ENCODE measurements at regions not wholly inside any gene's neighbourhood (a gene's known extent, or its start where the extent isn't known, plus 50 kb on each side); places are given as distances from the start of the nearest gene placed in this dataset.
A peak's percentile ranks its signal among the peaks of the same experiment; 100 is the strongest.

DNA sequence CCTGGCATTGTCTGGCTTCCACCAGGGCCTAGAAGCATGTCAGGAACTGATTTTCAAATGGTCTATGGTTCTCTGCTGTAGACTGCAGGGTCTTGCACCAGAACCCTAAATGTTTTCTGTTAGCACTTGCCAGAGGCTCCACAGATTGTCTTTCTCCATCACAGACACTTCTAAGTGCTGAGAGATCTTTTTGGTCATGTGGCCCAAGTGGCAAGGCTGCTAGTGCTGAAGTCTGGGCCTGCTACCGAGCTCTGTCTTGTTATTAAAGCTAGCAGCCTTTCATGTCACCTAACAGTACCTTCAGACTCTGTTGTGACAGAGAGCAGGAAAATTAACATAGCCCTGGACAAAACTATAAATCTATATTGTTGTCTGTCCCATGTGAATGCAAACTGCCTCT lies 120.7 kb upstream of the BACH2 start:
- peaks cover 11% of the 10 kb centered on the region for H3K27me3 ChIP-seq (ENCODE audit: control insufficient read depth, insufficient read depth, low read length)
- WGBS (ENCODE audit: insufficient coverage, low lambda C conversion rate), result no CpG with 5 or more reads among the region's 1 CpG
- H3K4me3 ChIP-seq (ENCODE audit: low read length), result no peak overlapping the region
- no peak overlapping the region for H3K27ac ChIP-seq (ENCODE audit: low read length)
- no peak for DNase-seq
- H3K9me3 ChIP-seq (ENCODE audit: control insufficient read depth, low read depth, low read length), result no peaks in the 10 kb centered on the region
- no peaks in the 10 kb centered on the region for H3K36me3 ChIP-seq (ENCODE audit: control insufficient read depth, insufficient read depth, low read length)
- no peaks in the 10 kb centered on the region for H3K4me1 ChIP-seq (ENCODE audit: control insufficient read depth, insufficient read depth, low read length)

DNA sequence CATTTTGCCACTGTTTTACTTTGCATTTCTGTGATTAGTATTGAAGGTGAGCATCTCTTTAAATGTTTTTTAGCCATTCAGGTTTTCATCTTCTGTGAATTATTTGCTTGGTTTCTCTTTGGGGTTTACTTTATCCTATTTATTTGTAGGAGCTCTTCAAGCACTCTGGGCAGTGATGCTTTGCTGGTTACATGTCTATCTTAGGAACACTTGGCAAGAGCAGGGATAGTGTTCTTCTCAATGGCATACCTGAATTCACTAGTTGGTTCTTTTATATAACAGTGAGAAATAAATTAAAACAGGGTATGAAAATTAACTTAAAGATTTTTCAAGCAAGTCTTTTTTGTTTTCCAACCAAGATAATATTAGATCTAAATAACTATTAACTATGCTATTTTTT lies 119.7 kb upstream of the BACH2 start:
- Histone ChIP-seq H3K27ac (ENCODE audit: low read length) (no peak overlapping the region), H3K36me3 (ENCODE audit: control insufficient read depth, insufficient read depth, low read length) (no peaks in the 10 kb centered on the region), H3K4me3 (ENCODE audit: low read length) (no peak overlapping the region), H3K9me3 (ENCODE audit: control insufficient read depth, low read depth, low read length) (no peaks in the 10 kb centered on the region), H3K27me3 (ENCODE audit: control insufficient read depth, insufficient read depth, low read length) (peaks cover 11% of the 10 kb centered on the region), H3K4me1 (ENCODE audit: control insufficient read depth, insufficient read depth, low read length) (no peaks in the 10 kb centered on the region)
- no peak for DNase-seq

DNA sequence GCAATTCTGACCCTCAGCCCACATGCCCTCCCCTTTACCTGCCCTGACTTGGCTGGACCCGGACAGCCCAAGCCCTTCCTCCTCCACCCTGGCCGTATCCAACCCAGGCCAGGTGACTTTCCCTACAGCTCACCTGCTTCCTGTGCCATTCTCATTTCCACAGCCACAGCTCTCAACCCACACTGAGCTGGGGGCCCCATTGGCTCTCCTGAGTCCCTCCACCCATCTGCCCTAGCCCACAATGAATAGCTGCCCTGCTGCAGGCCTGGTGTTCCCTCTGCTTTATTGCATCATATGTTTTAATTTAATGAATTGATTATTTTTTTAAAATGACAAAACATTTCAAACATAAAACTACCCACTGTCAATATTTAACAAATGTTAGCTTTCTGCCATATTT lies 118.5 kb upstream of the BACH2 start:
- DNase-seq, result no peak
- Histone ChIP-seq H3K9me3 (ENCODE audit: control insufficient read depth, low read depth, low read length) (no peaks in the 10 kb centered on the region), H3K4me1 (ENCODE audit: control insufficient read depth, insufficient read depth, low read length) (no peaks in the 10 kb centered on the region), H3K27me3 (ENCODE audit: control insufficient read depth, insufficient read depth, low read length) (peaks cover 11% of the 10 kb centered on the region), H3K36me3 (ENCODE audit: control insufficient read depth, insufficient read depth, low read length) (no peaks in the 10 kb centered on the region), H3K27ac (ENCODE audit: low read length) (no peak overlapping the region), H3K4me3 (ENCODE audit: low read length) (no peak overlapping the region)
- WGBS (ENCODE audit: insufficient coverage, low lambda C conversion rate), result 82% methylated on average over 2 of the region's 2 CpGs

DNA sequence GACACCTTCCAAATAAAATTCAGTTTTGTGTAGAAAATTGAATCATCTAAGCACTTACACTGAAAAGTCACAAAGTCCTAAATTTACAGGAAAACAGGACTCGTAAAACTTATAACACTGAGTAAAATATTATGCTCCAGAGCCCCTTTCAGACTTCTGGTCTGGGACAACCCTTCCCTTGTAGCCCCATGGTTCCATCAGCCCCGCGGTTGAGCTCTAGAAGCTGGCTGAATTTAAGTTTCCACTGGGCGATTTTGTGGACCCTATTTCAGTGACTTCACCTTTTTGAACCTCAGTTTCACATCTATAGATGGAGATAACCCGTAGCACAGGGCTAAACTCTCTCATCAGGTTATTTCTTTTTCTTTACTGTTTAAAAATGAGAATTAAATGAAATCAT lies 117.7 kb upstream of the BACH2 start:
- Histone ChIP-seq H3K36me3 (ENCODE audit: control insufficient read depth, insufficient read depth, low read length) (no peaks in the 10 kb centered on the region), H3K27me3 (ENCODE audit: control insufficient read depth, insufficient read depth, low read length) (peaks cover 11% of the 10 kb centered on the region), H3K27ac (ENCODE audit: low read length) (no peak overlapping the region), H3K4me1 (ENCODE audit: control insufficient read depth, insufficient read depth, low read length) (no peaks in the 10 kb centered on the region), H3K9me3 (ENCODE audit: control insufficient read depth, low read depth, low read length) (no peaks in the 10 kb centered on the region), H3K4me3 (ENCODE audit: low read length) (no peak overlapping the region)
- WGBS (ENCODE audit: insufficient coverage, low lambda C conversion rate), result 57% methylated on average over 1 of the region's 5 CpGs
- no peak for DNase-seq

DNA sequence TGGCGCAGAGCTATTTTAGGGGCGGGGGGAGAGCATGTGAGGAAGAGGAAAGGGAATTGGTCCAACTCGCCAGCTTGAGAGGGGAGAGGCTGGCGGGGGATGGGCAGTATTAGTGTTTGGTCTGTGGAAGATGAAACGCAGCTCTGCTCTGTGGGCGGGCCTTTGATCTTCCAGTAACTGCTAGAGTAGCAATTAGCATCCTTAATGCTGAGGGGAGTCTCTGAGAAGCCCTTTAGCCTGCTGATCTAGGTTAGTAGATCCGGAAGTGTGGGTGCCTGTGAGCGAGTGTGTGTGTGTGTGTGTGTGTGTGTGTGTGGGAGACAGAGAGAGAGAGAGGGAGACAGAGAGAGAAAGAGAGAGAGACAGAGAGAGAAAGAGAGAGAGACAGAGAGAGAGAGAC lies 117.2 kb upstream of the BACH2 start:
- H3K9me3 ChIP-seq (ENCODE audit: control insufficient read depth, low read depth, low read length), result no peaks in the 10 kb centered on the region
- peaks cover 11% of the 10 kb centered on the region for H3K27me3 ChIP-seq (ENCODE audit: control insufficient read depth, insufficient read depth, low read length)
- no peak overlapping the region for H3K4me3 ChIP-seq (ENCODE audit: low read length)
- DNase-seq, result peak; percentile 19 to 35
- no CpG with 5 or more reads among the region's 8 CpGs for WGBS (ENCODE audit: insufficient coverage, low lambda C conversion rate)
- no peak overlapping the region for H3K27ac ChIP-seq (ENCODE audit: low read length)
- H3K4me1 ChIP-seq (ENCODE audit: control insufficient read depth, insufficient read depth, low read length), result no peaks in the 10 kb centered on the region
- no peaks in the 10 kb centered on the region for H3K36me3 ChIP-seq (ENCODE audit: control insufficient read depth, insufficient read depth, low read length)

DNA sequence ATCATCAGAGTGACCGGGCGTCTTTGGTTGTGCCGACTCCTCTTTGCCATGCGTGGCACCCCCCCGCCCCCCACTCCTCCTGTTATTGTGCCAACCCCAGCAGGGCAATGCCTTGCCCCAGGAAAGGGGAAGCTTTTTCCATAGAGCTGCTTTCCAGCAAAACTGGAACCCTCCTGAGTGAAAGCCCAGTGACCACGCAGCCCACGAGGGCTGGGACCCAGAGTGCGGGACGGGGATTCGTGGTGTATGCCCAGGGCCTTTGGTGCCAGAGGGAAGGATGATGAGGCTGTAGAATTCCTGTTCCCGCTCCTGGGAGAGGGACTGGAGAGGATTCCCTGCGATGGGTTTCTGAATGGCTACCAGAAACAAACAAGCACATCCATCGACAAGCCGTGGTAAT lies 116.8 kb upstream of the BACH2 start:
- no peak overlapping the region for H3K4me3 ChIP-seq (ENCODE audit: low read length)
- DNase-seq, result no peak
- peaks cover 11% of the 10 kb centered on the region for H3K27me3 ChIP-seq (ENCODE audit: control insufficient read depth, insufficient read depth, low read length)
- no CpG with 5 or more reads among the region's 14 CpGs for WGBS (ENCODE audit: insufficient coverage, low lambda C conversion rate)
- no peak overlapping the region for H3K27ac ChIP-seq (ENCODE audit: low read length)
- no peaks in the 10 kb centered on the region for H3K9me3 ChIP-seq (ENCODE audit: control insufficient read depth, low read depth, low read length)
- H3K4me1 ChIP-seq (ENCODE audit: control insufficient read depth, insufficient read depth, low read length), result no peaks in the 10 kb centered on the region
- no peaks in the 10 kb centered on the region for H3K36me3 ChIP-seq (ENCODE audit: control insufficient read depth, insufficient read depth, low read length)

DNA sequence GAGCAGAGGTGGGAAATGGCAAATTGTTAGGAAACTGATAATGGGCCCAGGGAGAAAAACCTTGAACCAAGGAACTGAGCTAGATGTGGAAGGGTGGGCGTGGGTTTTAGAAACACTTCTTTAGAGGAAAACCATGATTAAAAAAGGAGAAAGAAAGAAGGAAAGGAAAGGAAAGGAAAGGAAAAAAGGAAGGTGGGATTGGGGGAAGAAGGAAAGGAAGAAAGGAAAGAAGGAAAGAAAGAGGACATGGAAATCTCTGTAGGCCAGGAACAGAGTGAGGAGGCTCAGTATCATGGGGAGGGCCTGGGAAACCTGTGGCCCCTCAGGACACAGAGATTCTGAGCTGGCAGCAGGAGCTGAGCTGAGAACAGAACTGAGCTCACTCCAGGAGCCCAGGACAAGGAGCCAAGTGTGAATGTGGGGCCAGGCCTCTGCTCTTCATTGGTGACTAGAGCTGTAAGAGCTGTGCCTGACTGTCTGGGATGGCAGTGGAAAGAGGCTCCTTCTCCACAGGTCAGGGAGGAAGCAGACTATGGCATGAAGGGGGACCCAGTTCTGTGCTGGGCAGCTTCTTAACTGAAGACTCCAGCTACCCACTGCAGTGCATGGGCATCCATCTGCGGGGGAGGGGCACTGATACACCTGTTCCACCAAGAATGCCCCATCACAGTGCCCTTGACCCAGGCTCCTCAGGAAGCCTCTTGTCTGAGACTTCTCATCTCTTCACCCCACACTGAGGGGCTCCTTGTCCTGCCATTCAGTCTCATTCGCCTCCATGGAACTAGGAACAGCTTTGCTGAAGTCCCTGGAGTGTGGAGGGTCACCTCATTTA lies 116.1 kb upstream of the BACH2 start:
- Histone ChIP-seq H3K36me3 (ENCODE audit: control insufficient read depth, insufficient read depth, low read length) (no peaks in the 10 kb centered on the region), H3K27me3 (ENCODE audit: control insufficient read depth, insufficient read depth, low read length) (peaks cover 11% of the 10 kb centered on the region), H3K9me3 (ENCODE audit: control insufficient read depth, low read depth, low read length) (no peaks in the 10 kb centered on the region), H3K27ac (ENCODE audit: low read length) (no peak overlapping the region), H3K4me1 (ENCODE audit: control insufficient read depth, insufficient read depth, low read length) (no peaks in the 10 kb centered on the region), H3K4me3 (ENCODE audit: low read length) (no peak overlapping the region)
- 0% methylated on average over 1 of the region's 3 CpGs for WGBS (ENCODE audit: insufficient coverage, low lambda C conversion rate)
- DNase-seq, result no peak

DNA sequence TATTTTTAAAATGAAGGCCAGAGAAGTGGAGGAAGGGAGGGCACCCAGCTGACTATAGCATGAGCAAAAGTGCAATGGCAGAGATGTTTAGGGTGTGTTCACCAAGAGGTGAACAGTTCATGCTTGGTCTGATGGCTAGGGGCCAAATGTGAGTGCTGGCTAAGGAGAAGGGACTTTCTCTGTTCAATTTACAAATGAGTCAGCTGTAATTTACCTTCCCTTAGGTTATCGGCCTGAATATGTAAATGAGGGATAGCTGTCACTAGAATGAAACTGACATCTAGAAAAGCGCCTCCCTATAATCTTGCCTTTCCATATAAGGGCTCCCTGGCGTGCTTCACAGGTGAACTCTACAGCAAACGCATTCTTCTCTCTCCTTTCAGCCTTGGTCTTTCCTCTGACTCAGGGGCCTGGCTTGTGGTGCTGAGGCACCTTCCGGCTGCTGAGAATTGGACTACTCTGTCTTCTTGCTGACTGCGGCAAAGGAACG lies 114.7 kb upstream of the BACH2 start:
- Histone ChIP-seq H3K9me3 (ENCODE audit: control insufficient read depth, low read depth, low read length) (no peaks in the 10 kb centered on the region), H3K4me3 (ENCODE audit: low read length) (no peak overlapping the region), H3K4me1 (ENCODE audit: control insufficient read depth, insufficient read depth, low read length) (no peaks in the 10 kb centered on the region), H3K36me3 (ENCODE audit: control insufficient read depth, insufficient read depth, low read length) (no peaks in the 10 kb centered on the region), H3K27ac (ENCODE audit: low read length) (no peak overlapping the region), H3K27me3 (ENCODE audit: control insufficient read depth, insufficient read depth, low read length) (peaks cover 11% of the 10 kb centered on the region)
- no peak for DNase-seq
- WGBS (ENCODE audit: insufficient coverage, low lambda C conversion rate), result 67% methylated on average over 2 of the region's 7 CpGs

DNA sequence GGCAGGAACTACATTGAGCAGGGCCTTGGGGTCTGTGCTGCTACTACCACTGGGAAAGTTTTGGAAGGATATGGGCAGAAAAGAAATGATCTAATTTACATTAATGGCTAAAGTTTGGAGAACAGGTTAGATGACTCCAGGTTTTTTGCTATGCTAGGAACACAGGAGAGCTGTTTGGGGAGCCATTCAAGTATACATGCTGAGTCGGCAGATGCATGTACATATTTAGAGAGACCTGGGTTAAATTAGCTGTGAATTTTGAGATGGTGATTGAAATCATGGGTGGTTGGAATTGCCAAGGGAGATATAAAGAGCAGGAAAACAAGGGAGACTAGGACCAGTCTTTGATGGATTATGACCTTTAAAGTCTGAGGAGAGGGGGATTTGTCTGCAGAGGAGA lies 113.1 kb upstream of the BACH2 start:
- H3K4me1 ChIP-seq (ENCODE audit: control insufficient read depth, insufficient read depth, low read length), result no peaks in the 10 kb centered on the region
- H3K27ac ChIP-seq (ENCODE audit: low read length), result no peak overlapping the region
- no peak for DNase-seq
- WGBS (ENCODE audit: insufficient coverage, low lambda C conversion rate), result 100% methylated on average over 1 of the region's 1 CpG
- H3K27me3 ChIP-seq (ENCODE audit: control insufficient read depth, insufficient read depth, low read length), result peaks cover 11% of the 10 kb centered on the region
- H3K4me3 ChIP-seq (ENCODE audit: low read length), result no peak overlapping the region
- no peaks in the 10 kb centered on the region for H3K36me3 ChIP-seq (ENCODE audit: control insufficient read depth, insufficient read depth, low read length)
- H3K9me3 ChIP-seq (ENCODE audit: control insufficient read depth, low read depth, low read length), result no peaks in the 10 kb centered on the region

DNA sequence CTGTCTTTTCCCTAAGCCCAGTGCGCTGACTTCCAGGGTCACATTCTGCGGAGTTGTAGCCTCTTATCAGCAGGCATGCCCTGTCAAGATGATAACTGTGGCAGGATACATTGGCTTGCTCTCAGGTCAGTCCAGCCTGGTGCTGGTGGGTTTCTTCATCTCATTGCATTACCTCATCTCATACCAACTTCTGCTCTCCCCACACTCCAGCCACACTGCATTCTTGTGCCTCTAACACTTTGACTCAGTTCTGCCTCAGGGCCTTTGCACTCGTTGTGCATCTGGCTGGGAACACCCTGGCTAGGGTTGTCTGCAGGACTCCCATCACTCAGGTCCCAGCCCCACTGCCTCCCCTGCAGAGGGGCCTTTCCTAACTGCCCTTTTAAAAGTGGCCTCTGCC lies 110.3 kb upstream of the BACH2 start:
- H3K4me3 ChIP-seq (ENCODE audit: low read length), result no peak overlapping the region
- no peaks in the 10 kb centered on the region for H3K36me3 ChIP-seq (ENCODE audit: control insufficient read depth, insufficient read depth, low read length)
- H3K27ac ChIP-seq (ENCODE audit: low read length), result no peak overlapping the region
- no peak for DNase-seq
- no peaks in the 10 kb centered on the region for H3K9me3 ChIP-seq (ENCODE audit: control insufficient read depth, low read depth, low read length)
- WGBS (ENCODE audit: insufficient coverage, low lambda C conversion rate), result no CpG with 5 or more reads among the region's 3 CpGs
- no peaks in the 10 kb centered on the region for H3K4me1 ChIP-seq (ENCODE audit: control insufficient read depth, insufficient read depth, low read length)
- H3K27me3 ChIP-seq (ENCODE audit: control insufficient read depth, insufficient read depth, low read length), result peaks cover 10% of the 10 kb centered on the region

DNA sequence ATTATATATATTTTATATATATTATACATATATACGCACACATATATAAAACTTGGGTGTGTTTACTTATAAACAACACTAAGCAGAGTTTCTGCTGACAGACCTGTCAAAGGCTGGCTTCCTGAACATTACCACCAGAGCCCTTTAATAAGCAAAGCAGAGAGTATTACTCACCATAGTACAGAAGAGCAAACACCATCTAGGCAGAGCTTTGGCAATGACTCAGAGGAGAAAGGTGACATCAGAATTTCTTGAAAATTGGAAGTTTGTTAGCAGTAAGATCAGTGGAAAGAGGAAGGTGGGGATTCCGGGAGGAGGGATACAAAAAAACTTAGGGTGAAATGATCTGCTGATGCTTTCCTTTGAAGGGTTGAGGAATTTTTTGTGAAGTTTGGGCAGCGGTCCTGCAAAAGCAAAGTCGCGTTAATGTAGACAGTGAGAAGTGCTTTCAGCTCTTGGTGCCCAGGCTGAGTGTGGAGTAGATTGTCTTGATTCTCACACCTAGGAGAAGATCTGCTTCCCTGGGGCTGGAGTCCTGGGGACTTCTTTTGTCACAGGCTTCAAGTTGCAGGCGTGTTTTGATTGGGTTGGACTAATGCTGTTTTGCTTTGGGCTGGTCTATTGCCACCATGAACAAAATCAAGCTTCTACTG lies 109.6 kb upstream of the BACH2 start:
- WGBS (ENCODE audit: insufficient coverage, low lambda C conversion rate), result 91% methylated on average over 5 of the region's 6 CpGs
- peaks cover 10% of the 10 kb centered on the region for H3K27me3 ChIP-seq (ENCODE audit: control insufficient read depth, insufficient read depth, low read length)
- DNase-seq, result no peak
- H3K36me3 ChIP-seq (ENCODE audit: control insufficient read depth, insufficient read depth, low read length), result no peaks in the 10 kb centered on the region
- H3K27ac ChIP-seq (ENCODE audit: low read length), result no peak overlapping the region
- no peaks in the 10 kb centered on the region for H3K4me1 ChIP-seq (ENCODE audit: control insufficient read depth, insufficient read depth, low read length)
- H3K4me3 ChIP-seq (ENCODE audit: low read length), result no peak overlapping the region
- H3K9me3 ChIP-seq (ENCODE audit: control insufficient read depth, low read depth, low read length), result no peaks in the 10 kb centered on the region

Measured in large intestine (tissue), 3 donors.